Epithelial cell of prostate (primary cell): ENCODE measurements at regions not wholly inside any gene's neighbourhood (a gene's known extent, or its start where the extent isn't known, plus 50 kb on each side); places are given as distances from the start of the nearest gene placed in this dataset.

Experiments
- DNase-seq: peaks from one replicate; pipeline ENCODE4 v3.0.0-alpha.2; 2011; ENCODE audit warnings: low read depth, low spot score
- H3K27ac ChIP-seq: fragments of 450-650 bp; 2 replicates; pipeline ENCODE4 v1.5.1; 2017; ENCODE audit warnings: mild to moderate bottlenecking

DNA sequence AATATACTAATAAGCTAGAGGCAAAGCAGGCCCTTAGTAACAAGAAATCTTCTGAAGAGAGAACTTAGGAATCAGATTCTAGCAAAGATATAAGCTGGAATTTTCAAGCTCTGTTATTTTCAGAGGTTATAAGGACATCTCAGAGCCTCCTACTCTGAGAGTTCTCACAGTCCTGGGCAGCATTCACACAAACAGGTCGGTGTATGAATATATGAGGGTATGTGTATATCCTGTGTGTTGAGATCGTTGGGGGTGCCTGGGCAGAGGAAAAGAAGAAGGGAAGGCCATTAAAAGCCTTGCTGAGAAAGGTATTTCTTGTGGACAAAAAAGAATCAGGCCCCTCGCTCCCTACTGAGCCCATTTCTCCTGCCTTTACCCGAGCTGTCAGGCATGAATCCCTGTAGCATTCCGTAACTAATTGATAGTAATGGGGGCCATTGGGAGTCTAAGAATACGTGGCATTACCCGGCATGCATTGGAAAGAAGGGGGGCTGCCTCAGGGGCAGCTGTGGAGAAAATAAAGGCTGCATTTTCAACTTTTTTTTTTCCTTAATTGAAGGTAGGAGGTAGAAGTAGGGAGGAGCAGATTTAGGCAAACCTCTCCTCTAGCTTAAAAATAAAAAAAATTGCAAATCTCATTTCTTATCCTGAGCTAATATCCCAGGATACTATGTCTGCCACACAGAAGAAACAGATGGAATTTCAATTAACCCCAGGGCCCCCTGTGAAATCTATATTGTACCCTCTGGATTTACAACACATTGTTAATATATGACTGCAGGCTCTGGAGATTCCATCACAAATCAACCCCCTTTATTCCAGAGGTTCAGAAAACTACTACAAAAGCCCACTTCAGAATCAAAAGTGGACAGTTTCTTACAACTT is 103.8 kb downstream of the GTPBP8 start:
- no peak overlapping the region for H3K27ac ChIP-seq
- DNase-seq, result no peak

DNA sequence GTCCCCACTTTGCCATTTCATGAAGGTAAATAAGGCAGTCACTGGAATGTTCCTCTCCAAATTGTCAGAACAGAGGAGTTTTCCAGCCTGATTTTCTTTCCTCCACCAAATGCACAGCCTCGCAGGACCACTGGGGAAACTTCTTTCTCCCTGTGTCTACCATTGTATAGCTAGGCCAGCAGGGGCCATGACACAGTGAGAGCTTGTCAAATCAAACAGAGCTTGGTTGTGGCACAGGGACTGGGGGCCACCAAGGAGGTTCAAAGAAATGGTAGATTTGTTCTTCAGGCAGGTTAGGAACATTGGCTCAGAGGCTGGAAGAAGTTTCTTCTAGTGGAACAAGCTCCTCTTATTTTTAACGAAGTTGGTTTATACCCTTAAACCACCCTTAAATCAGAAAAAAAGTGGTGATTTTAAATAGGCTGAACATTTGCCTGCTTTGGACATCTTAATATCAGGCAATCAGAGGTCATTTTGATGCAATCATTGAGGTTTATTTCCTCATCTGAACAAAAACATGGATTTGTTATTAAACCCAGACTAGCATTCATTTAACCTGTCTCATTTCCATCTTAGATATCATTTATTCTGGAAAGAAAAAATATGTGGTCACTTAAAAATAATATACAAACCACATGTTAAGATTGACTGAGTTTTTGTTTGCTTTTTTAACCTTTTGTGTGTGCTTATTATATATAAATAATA is 105.6 kb downstream of the GTPBP8 start:
- no peak for DNase-seq
- H3K27ac ChIP-seq, result no peak overlapping the region

DNA sequence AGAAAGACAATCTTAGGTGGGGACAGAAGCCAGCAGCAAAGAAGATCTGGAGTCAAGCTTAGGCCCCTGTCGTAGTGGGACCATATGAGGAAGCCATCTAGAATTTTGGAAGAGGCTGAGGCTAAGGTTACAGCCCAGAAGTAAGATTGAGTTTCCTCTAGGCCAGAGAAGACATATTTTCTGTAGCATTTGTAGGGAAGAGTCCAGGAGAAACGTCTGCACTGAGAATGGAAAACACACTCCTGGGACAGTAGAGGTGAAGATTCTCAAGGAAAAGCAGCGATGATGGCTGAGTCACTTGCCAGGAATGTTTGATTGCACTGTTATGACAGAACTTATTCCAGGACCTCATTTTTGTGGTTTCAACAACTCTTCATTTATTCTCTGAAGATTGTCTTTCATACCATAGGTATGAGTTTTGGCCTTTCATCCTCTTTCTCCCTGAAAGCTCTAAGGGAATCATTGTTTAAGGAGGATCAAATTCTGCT is 107.2 kb downstream of the GTPBP8 start:
- peak; percentile 16 for DNase-seq
- H3K27ac ChIP-seq, result peak overlapping the region; percentile 19

DNA sequence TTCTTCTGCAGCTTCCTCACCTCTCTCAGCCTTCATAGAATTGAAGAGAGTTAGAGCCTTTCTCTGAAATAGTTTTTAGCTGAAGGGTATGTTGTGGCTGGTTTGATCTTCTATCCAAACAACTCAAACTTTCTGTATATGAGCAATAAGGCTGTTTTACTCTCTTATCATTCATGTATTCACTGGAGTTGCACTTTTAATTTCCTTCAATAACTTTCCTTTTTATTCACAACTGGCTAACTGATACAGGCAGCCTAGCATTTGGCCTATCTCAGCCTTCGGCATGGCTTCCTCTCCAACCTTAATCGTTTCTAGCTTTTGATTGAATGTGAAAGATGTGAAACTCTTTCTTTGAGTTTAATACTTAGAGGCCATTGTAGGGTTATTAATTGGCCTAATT is 109.3 kb downstream of the GTPBP8 start:
- no peak overlapping the region for H3K27ac ChIP-seq

DNA sequence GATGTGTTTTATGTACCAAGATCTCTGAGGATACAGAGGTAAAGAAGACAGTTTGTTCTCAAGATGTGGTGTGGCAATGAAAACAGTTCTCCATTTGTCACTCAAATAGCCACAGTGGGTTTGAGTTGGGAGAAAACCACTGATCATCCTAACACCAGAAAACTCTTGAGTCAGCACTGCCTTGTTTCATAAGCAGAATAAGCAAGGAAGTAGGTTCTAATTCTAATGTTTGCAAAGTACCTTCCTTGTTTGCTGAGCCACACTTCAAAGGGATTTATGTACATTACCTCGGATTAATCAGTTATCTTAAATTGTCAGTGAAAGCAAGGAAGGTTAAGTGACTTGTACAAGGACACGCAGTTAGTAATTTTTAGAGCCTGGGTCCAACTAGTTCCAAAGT is 107.8 kb upstream of the BOC start:
- no peak for DNase-seq
- H3K27ac ChIP-seq, result no peak overlapping the region

More for the DNA sequence above, 109.3 kb downstream of the GTPBP8 start:
- no peak for DNase-seq

DNA sequence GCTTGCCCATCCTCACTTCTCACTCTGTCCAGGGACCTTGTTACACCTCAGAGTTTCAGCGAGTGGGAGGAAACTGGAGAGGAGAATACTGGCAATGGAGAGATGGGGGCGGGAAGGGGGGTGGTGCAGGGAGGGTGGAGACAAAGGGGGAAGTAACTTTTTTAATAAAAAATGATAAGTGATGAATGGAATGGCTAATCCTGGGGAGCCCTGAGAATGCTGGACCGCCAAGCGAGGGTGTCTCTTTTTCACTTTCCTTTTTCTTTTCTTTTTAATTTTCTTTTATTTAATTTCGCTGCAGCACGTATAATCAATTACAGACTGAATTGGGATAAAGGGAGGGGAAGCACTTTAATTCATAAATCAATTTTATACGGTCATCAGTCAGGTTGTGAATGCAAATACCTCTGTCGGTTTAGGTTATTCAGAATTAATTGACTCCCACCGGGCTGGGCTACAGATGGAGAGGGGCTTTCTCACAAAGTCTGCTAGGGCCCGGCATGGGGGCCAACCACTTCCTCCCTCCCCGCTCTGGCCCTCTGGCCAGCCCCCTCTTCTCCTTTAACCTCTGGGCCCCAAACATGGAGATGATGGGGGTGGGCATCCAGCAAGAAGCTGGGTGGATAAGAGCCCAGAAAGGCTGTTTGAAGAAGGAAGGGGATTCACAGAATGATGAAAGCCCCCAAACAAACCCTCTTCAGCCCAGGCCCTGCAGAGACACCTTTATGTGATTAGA is 106.8 kb upstream of the BOC start:
- no peak overlapping the region for H3K27ac ChIP-seq
- DNase-seq, result no peak

DNA sequence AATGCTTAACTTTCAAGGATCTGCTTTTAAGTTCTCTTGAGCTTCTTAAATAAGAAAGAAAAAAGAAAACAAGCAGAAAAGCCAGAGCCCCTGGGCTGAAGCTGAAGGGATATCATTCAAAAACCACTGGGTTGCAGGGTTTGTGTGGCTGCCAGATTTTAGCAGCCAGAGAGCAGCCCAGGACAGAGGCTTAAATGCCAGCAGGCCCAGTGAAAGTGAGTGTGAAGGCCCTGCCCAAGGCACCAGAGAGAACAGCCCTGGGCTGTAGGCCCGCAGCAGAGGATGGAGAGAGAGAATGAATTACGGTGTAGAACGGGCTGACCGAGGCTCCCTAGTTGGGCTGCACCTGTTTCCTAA is 106.3 kb upstream of the BOC start:
- DNase-seq, result no peak
- H3K27ac ChIP-seq, result no peak overlapping the region

DNA sequence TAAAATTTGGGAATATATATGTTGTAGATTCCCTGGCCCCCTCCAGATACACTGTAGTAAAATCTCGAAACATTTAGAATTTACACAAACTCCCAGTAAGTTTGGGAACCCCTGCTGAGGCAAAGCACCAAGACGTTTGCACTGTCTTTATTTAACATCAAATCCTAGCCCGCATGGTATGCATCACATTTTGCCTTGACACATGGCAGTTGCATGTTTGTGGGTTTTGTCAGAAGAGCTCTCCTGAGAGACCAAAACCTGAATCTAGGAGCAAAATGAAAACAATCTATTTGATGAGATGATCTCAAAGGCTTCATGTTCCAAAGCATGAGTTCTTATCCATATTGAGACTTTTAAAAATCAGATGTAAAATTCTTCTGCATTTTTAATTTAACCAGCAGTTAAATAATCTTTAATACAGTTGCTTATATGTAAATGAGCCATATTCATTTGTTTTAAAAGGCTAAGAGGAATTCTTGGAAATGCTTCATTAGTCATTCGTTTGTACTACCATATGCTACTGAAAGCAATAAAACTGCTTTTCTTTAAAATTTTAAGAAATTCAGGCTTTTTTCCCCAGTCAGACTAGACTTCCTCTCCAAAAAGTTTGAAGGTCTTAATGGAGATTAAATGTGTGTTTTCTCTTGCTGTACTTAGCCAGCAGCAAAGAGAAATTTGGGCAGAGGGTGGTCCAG is 105.2 kb upstream of the BOC start:
- H3K27ac ChIP-seq, result no peak overlapping the region

DNA sequence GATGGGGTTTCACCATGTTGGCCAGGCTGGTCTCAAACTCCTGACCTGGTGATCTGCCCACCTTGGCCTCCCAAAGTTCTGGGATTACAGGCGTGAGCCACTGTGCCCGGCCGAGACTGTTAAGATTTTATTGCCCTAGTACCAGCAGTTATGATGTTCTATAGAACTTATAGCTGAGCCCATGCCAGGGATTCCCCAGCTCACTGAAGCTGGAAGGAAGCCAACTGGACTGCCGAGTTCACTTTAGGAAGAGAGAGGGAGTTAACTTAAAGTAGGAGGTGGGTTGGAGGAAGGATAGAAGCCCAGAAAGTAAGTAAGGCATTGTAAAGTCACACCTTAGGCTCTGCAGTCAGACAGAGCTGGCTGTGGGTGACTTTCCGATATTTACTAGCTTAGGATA is 101.1 kb upstream of the BOC start:
- DNase-seq, result no peak
- no peak overlapping the region for H3K27ac ChIP-seq

More for the DNA sequence above, 105.2 kb upstream of the BOC start:
- no peak for DNase-seq

DNA sequence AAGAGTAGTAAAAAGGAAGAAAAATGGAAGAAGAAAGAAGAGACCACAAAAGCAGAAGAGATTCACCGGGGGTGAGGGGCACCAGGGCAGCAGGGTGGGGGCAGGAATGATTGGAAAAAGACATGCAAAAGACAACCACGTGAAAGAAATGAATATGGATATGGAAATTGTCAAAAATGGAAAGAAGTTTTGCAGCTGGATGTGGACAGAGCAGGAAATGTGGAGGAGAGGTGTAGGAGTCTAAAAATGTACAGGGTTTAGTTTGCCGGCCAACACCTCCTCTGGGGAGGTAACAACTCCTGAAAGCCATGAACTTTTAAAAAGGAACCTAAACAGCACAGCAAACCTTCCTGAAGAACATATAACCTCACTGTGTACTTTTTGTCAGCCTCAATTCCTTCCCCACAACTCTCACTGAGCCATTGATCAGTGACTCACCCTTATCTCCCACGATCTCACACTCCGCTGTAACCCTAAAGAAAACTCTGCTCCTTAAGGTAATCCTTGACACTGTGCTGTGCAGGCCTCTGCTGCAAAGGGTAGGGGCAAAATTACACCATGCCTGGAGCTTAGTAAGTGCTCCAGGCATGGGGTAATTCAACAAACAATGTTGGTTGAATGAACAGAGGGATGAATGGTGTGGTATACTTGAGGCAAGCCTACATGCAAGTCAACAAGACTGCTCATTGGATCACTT is 100.2 kb upstream of the BOC start:
- H3K27ac ChIP-seq, result no peak overlapping the region
- DNase-seq, result peak; percentile 29

DNA sequence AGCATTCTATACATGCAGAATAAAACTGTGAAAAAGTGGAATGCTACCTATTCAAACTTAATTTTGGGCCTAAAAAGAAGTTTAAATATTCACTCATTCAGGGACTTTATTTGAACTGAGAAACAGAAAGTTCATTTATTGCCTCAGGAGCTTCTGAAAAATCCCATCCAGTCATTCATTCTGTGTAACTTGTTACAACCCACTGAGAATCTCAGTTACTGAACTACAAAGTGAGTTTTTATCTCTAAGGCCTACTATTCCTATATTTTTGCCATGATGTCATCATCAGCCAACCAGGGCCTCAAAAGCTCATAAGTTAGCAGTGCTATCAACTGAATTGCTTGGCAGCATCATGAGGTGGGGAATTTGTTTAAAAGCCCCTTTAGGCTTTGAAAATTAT is 98.0 kb upstream of the BOC start:
- DNase-seq, result no peak
- no peak overlapping the region for H3K27ac ChIP-seq

DNA sequence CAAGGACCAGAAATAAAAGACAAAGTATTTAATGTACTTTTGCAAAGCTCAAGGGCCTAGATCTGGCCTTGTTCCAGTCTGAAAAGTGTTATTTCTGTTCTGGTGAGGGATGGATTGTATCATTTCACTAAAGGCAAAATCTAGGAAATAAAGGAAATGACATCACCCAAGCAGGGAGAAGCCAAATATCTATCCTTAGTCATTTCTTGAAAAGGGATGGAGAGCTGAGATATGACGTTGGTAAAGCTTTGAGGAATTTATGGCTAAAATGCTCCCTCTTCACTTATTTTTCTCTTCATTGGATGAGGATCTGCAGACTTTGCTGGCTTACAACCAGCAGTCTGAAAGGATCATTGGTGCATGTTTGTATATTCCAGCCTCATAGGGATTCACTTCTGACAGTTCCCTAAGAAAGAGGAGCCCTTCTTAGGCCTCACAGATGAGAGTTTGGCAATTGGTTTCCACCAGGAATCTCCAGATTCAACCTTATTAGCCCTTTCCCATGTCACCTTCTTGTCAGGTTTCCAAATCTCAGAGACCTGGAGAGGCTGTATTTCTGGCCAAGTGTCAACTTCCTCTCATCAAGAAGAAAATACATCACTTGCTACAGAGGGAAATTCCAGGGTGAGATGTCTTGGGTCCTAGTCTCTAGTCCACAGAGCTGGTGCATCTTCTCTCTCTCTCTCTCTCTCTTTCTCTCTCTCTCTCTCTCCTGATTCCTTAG is 93.7 kb upstream of the BOC start:
- DNase-seq, result no peak
- no peak overlapping the region for H3K27ac ChIP-seq

DNA sequence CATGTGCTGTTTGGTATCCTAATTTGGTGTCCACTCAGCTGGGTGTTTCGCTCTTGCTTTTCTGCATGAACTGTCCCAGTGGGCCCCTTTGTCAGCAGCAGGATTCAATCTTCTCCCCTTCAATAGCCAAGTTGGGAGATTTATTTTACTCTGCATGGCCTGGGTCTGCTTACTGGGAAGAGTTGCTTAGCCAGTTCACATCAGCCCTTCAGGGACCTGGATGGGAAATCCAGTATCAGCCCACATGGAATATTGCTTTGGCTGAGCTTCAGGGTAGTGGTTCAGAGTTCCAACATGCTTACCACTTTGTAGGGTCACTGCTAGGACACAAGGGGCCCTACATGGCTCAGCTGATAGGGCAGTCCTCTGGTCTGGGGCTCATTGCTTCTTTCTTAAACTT is 93.0 kb upstream of the BOC start:
- no peak for DNase-seq
- no peak overlapping the region for H3K27ac ChIP-seq

DNA sequence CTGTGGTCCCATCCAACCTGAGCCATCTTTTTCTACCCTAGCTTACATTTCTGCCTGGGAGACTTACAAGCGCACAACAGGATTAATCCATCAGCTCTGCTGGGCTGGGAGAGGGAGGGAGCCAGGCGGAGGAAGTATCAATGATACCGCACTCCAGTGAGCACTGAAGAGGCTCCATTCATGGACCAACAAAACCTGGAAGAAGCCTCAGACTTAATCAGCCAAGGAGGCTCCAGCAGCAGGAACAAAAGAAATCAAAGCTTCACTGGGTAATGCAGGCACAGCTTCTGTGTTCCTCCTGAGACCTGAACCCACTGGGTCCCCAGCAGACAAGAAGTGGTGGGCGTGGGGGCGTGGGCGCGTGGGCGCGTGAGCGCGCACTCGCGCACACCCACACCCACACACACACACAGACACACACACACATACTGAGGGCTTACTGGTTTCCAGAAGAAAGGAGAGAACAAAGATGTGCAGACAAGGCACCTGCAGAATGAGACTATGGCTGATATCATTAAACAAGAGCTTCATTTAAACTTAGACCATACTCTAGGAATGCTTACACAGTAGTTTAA is 87.0 kb upstream of the BOC start:
- DNase-seq, result no peak
- H3K27ac ChIP-seq, result no peak overlapping the region

DNA sequence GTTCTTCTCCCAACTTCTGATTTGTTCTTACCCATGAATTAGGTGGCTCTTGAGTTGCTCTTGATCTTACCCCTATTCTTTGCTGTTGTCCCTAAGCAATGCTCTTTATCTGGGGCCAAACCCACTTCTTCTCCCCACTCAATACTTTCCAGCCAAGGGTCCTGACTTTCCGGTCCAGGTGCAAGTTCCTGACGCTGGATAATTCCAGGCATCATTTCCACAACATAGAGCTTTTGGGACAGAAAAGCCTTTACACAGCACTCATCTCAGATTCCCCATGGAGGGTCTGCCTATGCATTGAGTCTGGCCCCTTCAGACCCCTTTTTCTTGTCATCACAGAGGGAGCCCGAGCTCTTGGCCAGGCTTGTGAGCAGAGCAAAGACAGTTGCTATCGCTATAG is 85.4 kb upstream of the BOC start:
- H3K27ac ChIP-seq, result no peak overlapping the region
- DNase-seq, result no peak

DNA sequence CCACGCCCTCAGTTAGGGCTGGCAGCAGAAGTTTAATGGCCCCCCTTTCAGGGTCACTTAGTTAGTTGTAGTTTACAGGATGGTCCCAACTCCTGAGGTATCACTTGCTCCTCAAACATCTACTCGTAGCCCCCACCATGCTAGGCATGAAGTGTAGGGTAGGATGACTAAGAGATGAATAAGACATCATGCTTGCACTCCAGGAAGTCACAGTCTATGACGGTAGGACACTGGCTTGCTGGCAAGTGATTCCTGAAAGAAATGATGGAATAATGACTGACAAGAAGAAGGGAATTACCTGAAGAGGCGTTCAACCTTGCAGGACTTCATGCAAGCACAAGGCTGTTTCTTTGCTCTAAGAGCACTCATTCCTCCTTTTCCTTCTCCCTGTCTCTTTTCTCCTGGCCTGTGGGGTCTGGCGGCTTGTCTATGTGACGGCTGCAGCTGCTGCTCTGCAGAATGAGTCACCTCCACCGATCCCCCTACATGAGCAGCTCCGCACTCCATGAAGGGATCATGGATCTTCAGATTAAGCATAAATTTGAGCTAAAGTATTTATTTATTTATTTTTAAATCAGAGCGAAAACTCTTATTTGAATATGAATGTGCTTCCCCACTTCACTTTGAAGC is 82.9 kb upstream of the BOC start:
- no peak overlapping the region for H3K27ac ChIP-seq
- no peak for DNase-seq

DNA sequence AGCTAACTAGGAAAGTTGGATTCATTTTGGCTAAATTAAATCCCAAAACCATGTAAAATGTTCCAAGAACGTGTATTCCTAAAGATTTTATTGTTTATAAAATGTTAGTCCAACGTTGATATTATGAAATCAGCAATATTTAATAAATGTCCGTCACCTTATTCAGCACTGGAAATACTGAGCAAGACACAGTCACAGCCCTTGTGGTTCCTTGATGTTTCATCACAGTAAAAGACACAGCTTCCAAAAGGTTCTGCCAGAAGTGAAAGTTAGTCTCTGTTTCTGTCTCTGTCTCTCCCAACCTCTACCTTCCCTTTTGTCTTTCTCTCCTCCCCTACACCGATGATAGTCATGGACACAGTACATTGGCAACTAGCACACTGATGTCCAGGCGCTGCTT is 82.2 kb upstream of the BOC start:
- no peak for DNase-seq

DNA sequence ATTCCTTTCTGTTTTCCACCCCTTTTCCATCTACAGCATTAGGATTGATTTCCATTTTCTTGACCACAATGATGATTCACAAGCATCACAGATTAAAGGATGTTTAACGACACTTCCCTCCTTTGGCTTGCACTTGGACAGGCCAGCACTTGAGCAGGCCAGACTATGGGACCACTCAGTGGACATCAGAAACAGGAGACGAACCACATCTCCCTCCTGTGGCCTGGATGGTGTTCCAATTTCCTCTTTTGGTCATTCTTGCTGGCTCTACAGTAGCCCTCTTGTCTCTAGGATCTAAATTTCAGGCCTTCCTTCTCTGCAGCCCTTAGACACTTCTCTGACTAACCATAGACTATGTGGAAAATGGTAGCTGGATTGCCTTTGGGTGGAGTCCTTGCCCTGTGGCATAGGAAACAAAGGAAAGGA is 78.8 kb upstream of the BOC start:
- DNase-seq, result no peak
- no peak overlapping the region for H3K27ac ChIP-seq

More for the DNA sequence above, 82.2 kb upstream of the BOC start:
- no peak overlapping the region for H3K27ac ChIP-seq
